ENCODE measurements at regions not wholly inside any gene's neighbourhood (a gene's known extent, or its start where the extent isn't known, plus 50 kb on each side); places are given as distances from the start of the nearest gene placed in this dataset.
"Not testable (repeated sequence)": the region's sequence is repeated elsewhere in the genome, so short reads cannot be mapped to it uniquely, and the experiment has no call there.

- DNase-seq (ENCODE audit: low spot score): no peak
These were observed 177.1 kb upstream of the SULF2 start for GRCh38 chr20:47962286-47962963.

GRCh38 chr20:47960769-47961541 lies 175.7 kb upstream of the SULF2 start:
- no peak for DNase-seq (ENCODE audit: low spot score)

GRCh38 chr20:47960277-47960676 lies 175.0 kb upstream of the SULF2 start:
- DNase-seq (ENCODE audit: low spot score): no peak

- DNase-seq (ENCODE audit: low spot score): not testable (repeated sequence)
These were observed 172.9 kb upstream of the SULF2 start for GRCh38 chr20:47957989-47958801.

- no peak for DNase-seq (ENCODE audit: low spot score)
These were observed 171.9 kb upstream of the SULF2 start for GRCh38 chr20:47957135-47957534.

GRCh38 chr20:47956268-47956995 lies 171.2 kb upstream of the SULF2 start:
- DNase-seq (ENCODE audit: low spot score): no peak

GRCh38 chr20:47953471-47953870 lies 168.2 kb upstream of the SULF2 start:
- DNase-seq (ENCODE audit: low spot score): no peak

- DNase-seq (ENCODE audit: low spot score): no peak
These were observed 166.8 kb upstream of the SULF2 start for GRCh38 chr20:47952023-47952564.

GRCh38 chr20:47951521-47951971 lies 166.3 kb upstream of the SULF2 start:
- DNase-seq (ENCODE audit: low spot score): no peak

GRCh38 chr20:47950913-47951283 lies 165.6 kb upstream of the SULF2 start:
- no peak for DNase-seq (ENCODE audit: low spot score)

- no peak for DNase-seq (ENCODE audit: low spot score)
These were observed 165.0 kb upstream of the SULF2 start for GRCh38 chr20:47950124-47950912.

GRCh38 chr20:47949230-47949629 lies 163.9 kb upstream of the SULF2 start:
- no peak for DNase-seq (ENCODE audit: low spot score)

- no peak for DNase-seq (ENCODE audit: low spot score)
These were observed 159.4 kb upstream of the SULF2 start for GRCh38 chr20:47944682-47945081.

GRCh38 chr20:47941869-47942268 lies 156.6 kb upstream of the SULF2 start:
- no peak for DNase-seq (ENCODE audit: low spot score)

- DNase-seq (ENCODE audit: low spot score): no peak
These were observed 155.0 kb upstream of the SULF2 start for GRCh38 chr20:47940101-47940813.

GRCh38 chr20:47936612-47937011 lies 151.3 kb upstream of the SULF2 start:
- DNase-seq (ENCODE audit: low spot score): no peak

- no peak for DNase-seq (ENCODE audit: low spot score)
These were observed 149.5 kb upstream of the SULF2 start for GRCh38 chr20:47934761-47935160.

GRCh38 chr20:47931443-47931842 lies 146.2 kb upstream of the SULF2 start:
- no peak for DNase-seq (ENCODE audit: low spot score)

GRCh38 chr20:47931002-47931401 lies 145.7 kb upstream of the SULF2 start:
- DNase-seq (ENCODE audit: low spot score): no peak

GRCh38 chr20:47929368-47930115 lies 144.3 kb upstream of the SULF2 start:
- no peak for DNase-seq (ENCODE audit: low spot score)
